AG04449 (cell line): ENCODE measurements at regions not wholly inside any gene's neighbourhood (a gene's known extent, or its start where the extent isn't known, plus 50 kb on each side); places are given as distances from the start of the nearest gene placed in this dataset.
A peak's percentile ranks its signal among the peaks of the same experiment; 100 is the strongest.

ENCODE experiments used
- CTCF ChIA-PET: fragments of 350-600 bp; formaldehyde crosslinking; extraction: SDS; loops from one replicate; lab custom pipeline; 2021; ENCODE audit warnings: antibody characterized with exemption; lab: Yijun Ruan, JAX
- POLR2A ChIA-PET: fragments of 400-600, 350-600 bp; formaldehyde crosslinking; extraction: SDS; loops from one replicate; lab custom pipeline; 2020; ENCODE audit warnings: antibody characterized with exemption, inconsistent platforms; lab: Yijun Ruan, JAX
- DNase-seq: peaks from one replicate; pipeline ENCODE4 v3.0.0-alpha.2; 2010; ENCODE audit warnings: low read depth, low spot score
- H3K4me3 ChIP-seq: 2 replicates; pipeline ENCODE4 v1.5.1; 2011; ENCODE audit warnings: low read depth, mild to moderate bottlenecking, control low read depth, low read length
- TF ChIP-seq, protein P1 (sequence below): IDR thresholded peaks from one replicate; pipeline ENCODE4 v1.5.1; 2011; ENCODE audit warnings: mild to moderate bottlenecking, moderate library complexity, low read length, control low read depth, inconsistent platforms; ENCODE audit not compliant: insufficient read depth; ENCODE audit errors: missing control alignments

DNA sequence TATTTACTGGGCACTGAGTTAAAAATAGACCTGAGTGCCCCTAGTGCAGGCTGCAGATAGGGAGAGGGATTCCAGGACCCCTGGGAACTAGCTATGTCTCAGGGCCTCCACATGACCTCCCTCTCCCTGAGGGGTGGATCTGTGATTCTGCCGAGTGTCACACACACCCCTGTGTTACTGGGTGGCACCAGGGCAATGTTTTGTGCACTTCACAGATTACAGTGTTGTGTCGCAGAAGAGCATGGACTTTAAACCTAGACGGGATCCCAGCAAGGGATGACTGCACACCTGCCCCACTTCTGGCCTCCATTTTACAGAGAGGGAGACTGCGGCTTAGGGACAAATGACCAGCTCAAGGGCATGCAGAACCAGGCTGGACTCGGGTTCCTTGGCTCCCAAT lies 65.6 kb downstream of the ZFP36L2 start:
- POLR2A ChIA-PET = no interaction called here
- CTCF ChIA-PET = interaction anchor here (1.6 kb wide), 1 partner anchor 11 kb away, joined by 4 read pairs; no protein-coding TSS in a partner anchor
- DNase-seq = no peak
- TF ChIP-seq, protein P1, sequence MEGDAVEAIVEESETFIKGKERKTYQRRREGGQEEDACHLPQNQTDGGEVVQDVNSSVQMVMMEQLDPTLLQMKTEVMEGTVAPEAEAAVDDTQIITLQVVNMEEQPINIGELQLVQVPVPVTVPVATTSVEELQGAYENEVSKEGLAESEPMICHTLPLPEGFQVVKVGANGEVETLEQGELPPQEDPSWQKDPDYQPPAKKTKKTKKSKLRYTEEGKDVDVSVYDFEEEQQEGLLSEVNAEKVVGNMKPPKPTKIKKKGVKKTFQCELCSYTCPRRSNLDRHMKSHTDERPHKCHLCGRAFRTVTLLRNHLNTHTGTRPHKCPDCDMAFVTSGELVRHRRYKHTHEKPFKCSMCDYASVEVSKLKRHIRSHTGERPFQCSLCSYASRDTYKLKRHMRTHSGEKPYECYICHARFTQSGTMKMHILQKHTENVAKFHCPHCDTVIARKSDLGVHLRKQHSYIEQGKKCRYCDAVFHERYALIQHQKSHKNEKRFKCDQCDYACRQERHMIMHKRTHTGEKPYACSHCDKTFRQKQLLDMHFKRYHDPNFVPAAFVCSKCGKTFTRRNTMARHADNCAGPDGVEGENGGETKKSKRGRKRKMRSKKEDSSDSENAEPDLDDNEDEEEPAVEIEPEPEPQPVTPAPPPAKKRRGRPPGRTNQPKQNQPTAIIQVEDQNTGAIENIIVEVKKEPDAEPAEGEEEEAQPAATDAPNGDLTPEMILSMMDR = no peak
- H3K4me3 ChIP-seq = no peak overlapping the region

DNA sequence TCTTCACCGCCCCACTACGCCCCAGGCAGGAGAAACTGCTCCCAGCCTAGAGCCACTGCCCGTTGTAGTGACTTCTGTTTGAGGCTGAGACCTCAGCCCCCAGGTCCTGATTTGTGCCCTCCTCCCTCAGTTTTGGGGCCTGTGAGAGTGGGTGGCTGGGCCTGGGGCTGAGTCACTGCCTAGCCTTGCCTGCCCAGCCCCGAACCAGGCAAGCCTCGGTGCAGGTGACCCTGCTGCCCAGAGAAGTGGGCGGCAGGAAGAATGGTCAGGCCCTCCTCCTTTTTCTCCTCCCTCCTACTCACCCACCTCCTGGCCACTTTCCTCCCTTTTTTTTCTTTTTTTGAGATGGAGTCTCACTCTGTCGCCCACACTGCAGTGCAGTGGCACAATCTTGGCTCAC lies 66.6 kb downstream of the ZFP36L2 start:
- CTCF ChIA-PET = no interaction called here
- POLR2A ChIA-PET = no interaction called here
- H3K4me3 ChIP-seq = no peak overlapping the region
- DNase-seq = no peak
- TF ChIP-seq, protein P1 = no peak

- no peak overlapping the region for H3K4me3 ChIP-seq
- POLR2A ChIA-PET = no interaction called here
- CTCF ChIA-PET = interaction anchor here (0.8 to 1.4 kb wide), 5 partner anchors 9 to 326 kb away, joined by 3 to 4 read pairs (median 3); no protein-coding TSS in a partner anchor
- peak; percentile 26 for DNase-seq
- TF ChIP-seq, protein P1 = no peak
Measured at GRCh38 chr2:43158259-43158880, 68.0 kb downstream of the ZFP36L2 start.

DNA sequence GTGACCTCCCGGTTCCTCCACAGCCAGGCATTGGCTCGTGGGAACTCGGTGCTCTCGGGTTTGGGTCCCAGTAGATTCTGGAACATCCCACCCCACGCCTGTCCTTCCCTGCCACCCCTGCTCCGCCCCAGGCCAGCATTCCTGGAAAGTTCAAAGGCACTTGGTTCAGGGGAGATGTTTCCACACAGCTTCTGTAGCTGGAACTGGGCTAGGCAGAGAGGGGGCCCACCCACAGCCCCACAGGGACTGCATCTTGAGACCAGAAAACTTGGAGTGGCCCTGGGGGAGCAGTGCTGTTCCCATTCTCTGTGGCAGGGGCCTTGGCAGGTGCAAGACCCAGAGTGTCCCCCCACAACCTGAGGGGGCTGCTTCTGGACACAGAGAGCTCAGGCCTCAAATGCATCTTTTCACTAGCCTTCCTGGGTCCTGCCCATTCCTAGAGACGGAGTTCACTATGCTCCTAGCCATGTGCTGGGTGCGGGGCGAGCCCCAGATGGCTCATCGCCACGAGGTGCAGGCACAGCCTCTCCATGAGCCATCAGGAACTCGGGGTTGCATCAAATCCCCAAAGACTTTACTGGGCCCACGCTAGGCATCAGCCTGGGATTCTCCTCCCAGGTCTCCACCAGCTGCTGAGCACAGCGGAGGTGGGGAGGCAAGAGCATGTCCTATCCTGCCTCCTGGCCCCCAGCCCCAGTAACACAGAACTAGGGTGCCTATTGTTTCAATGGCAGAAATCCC lies 68.7 kb downstream of the ZFP36L2 start:
- no peak overlapping the region for H3K4me3 ChIP-seq
- no peak for DNase-seq
- POLR2A ChIA-PET = no interaction called here
- CTCF ChIA-PET = interaction anchor here (0.8 to 1.4 kb wide), 5 partner anchors 8 to 327 kb away, joined by 3 to 4 read pairs (median 3); no protein-coding TSS in a partner anchor
- TF ChIP-seq, protein P1 = no peak

DNA sequence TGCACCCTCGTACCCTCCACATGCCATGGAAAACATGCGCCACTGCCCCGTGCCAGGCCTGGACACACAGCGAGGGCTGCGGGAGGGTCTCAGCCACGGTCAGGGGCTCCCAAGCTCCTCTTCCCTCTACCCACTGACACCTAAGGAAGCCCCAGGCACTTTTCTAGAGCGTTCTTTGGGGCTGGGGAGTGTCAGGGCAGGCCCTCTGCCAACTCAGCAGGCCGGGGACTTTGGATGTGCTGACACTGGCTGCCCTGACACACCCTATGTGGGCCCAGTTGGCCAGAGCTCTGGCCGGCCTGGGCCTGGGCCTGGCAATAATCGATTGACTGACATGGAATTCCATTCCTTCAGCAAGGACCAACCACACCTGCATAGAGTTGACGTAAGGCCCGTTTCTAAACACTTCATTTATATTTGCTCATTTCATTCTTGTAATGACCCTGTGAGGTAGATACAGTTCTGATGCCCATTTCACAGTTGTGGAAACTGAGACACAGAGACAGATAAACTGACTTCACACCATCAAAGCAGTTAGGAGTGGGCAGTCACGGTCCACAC lies 70.5 kb downstream of the ZFP36L2 start:
- CTCF ChIA-PET = no interaction called here
- POLR2A ChIA-PET = no interaction called here

More for the DNA sequence above, 70.5 kb downstream of the ZFP36L2 start:
- no peak for DNase-seq
- TF ChIP-seq, protein P1 = no peak
- H3K4me3 ChIP-seq = no peak overlapping the region
